ENCODE measurements at regions not wholly inside any gene's neighbourhood (a gene's known extent, or its start where the extent isn't known, plus 50 kb on each side); places are given as distances from the start of the nearest gene placed in this dataset.

DNA sequence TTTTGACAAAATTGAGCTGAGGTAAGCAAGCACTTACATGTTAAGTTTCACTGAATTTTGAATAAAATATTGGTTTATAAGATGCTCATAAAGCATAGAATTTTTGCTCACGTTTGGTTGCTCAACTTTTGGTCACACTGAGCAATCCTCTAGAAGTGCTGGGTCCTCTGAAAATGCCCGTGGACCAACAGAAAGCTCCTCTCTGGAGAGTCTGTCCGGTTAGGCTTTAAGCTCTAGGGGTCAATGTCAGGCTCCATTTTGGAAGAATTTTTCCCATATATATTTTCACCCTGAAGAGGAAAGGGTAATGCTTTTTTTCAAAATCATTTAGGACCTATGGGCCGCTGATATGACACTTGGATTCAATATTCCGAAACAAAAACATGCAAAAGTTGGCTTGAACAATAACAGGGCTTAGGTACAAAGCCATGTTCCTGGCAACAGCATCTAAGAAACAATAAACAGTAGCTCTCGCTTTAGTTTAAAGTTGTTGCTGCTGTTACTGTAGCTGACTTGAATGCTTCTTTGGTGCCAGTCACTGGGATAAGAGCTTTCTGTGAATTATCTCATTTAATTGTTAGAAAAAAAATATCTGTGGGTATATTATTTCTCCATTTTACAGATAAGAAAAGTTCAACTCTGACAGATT lies 131.7 kb upstream of the ESRRG start:
- Histone ChIP-seq H3K4me1 (no peaks in the 10 kb centered on the region), H3K4me3 (no peak overlapping the region), H3K36me3 (no peaks in the 10 kb centered on the region), H3K27me3 (no peaks in the 10 kb centered on the region), H3K9me3 (no peaks in the 10 kb centered on the region), H3K27ac (no peak overlapping the region)
- intact Hi-C loops (cut with DNase I) = no loop called here
- 38 to 42% methylated on average over 6 of the region's 6 CpGs for WGBS, 2 donors
- TF ChIP-seq, protein P1, sequence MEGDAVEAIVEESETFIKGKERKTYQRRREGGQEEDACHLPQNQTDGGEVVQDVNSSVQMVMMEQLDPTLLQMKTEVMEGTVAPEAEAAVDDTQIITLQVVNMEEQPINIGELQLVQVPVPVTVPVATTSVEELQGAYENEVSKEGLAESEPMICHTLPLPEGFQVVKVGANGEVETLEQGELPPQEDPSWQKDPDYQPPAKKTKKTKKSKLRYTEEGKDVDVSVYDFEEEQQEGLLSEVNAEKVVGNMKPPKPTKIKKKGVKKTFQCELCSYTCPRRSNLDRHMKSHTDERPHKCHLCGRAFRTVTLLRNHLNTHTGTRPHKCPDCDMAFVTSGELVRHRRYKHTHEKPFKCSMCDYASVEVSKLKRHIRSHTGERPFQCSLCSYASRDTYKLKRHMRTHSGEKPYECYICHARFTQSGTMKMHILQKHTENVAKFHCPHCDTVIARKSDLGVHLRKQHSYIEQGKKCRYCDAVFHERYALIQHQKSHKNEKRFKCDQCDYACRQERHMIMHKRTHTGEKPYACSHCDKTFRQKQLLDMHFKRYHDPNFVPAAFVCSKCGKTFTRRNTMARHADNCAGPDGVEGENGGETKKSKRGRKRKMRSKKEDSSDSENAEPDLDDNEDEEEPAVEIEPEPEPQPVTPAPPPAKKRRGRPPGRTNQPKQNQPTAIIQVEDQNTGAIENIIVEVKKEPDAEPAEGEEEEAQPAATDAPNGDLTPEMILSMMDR (IDR thresholded peaks at IDR 0.05) = no peak
- no peak for TF ChIP-seq POLR2A (IDR thresholded peaks at IDR 0.05)
- no peak for DNase-seq

GRCh38 chr1:216851073-216851472 lies 127.8 kb upstream of the ESRRG start:
- TF ChIP-seq POLR2A (IDR thresholded peaks at IDR 0.05) = no peak
- TF ChIP-seq, protein P1 (IDR thresholded peaks at IDR 0.05) = no peak
- Histone ChIP-seq H3K4me1 (no peaks in the 10 kb centered on the region), H3K27me3 (no peaks in the 10 kb centered on the region), H3K27ac (no peak overlapping the region), H3K4me3 (no peak overlapping the region), H3K9me3 (no peaks in the 10 kb centered on the region), H3K36me3 (no peaks in the 10 kb centered on the region)
- no peak for DNase-seq
- 80 to 97% methylated on average over 2 of the region's 2 CpGs for WGBS, 2 donors
- intact Hi-C loops (cut with DNase I) = no loop called here

DNA sequence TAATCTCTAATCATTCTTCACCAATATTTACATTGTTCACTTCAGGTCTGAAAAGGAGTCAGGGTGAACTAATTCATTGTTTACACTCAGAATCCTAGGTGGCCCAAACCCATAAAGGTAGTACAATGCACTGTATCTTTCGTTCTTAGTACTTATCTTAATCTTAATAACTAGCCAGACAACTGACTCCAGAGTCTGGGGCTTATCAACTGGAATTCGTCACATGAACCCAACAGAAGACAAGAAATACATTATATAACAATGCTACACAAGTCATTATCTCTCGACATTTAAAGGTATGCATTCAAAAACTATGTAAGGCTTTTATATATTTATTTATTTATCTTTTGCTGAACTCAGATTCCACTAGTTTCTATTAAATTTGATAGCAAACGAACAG lies 125.9 kb upstream of the ESRRG start:
- intact Hi-C loops (cut with DNase I) = no loop called here
- no peak for DNase-seq
- Histone ChIP-seq H3K4me1 (no peaks in the 10 kb centered on the region), H3K27me3 (no peaks in the 10 kb centered on the region), H3K27ac (no peak overlapping the region), H3K36me3 (no peaks in the 10 kb centered on the region), H3K9me3 (no peaks in the 10 kb centered on the region), H3K4me3 (no peak overlapping the region)
- TF ChIP-seq, protein P1 (IDR thresholded peaks at IDR 0.05) = no peak
- no peak for TF ChIP-seq POLR2A (IDR thresholded peaks at IDR 0.05)
- 55 to 57% methylated on average over 4 of the region's 4 CpGs for WGBS, 2 donors

DNA sequence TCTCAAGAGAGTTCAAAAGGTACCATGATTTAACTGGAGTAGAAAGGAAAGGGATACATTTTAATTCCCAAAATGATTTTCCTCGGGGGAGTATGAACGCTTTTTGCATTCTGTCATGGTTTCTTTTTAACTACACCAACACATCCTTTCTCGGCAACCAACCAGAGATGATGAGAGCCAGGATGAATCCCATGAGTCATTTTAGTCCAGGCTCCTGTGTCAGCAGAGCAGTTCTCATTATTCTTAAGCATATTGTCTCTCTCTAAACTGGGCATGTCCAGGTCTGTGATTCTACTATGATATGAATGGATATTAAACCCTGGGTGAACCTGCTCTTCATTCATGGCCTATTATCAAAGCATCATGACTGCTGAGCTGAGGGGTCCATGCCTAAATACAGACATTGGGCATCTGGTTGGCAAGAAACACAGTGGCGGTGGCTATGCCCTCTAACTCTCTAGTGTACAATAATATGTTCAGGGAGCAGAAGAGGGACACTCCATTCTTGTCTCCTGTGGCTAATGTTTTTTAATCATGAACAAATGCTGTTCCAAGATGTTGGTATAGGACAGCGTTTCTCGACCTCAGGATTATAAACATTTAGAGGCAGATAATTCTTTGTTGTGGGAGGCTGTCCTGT lies 124.3 kb upstream of the ESRRG start:
- intact Hi-C loops (cut with DNase I) = no loop called here
- no peaks in the 10 kb centered on the region for H3K9me3 ChIP-seq
- H3K4me1 ChIP-seq = no peaks in the 10 kb centered on the region
- H3K27ac ChIP-seq = no peak overlapping the region
- no peaks in the 10 kb centered on the region for H3K27me3 ChIP-seq
- no peak for TF ChIP-seq POLR2A (IDR thresholded peaks at IDR 0.05)
- TF ChIP-seq, protein P1 (IDR thresholded peaks at IDR 0.05) = no peak
- no peak for DNase-seq
- 64 to 72% methylated on average over 6 of the region's 6 CpGs for WGBS, 2 donors
- H3K36me3 ChIP-seq = no peaks in the 10 kb centered on the region
- H3K4me3 ChIP-seq = no peak overlapping the region

GRCh38 chr1:216846339-216846738 lies 123.1 kb upstream of the ESRRG start:
- intact Hi-C loops (cut with DNase I) = no loop called here
- TF ChIP-seq, protein P1 (IDR thresholded peaks at IDR 0.05) = no peak
- TF ChIP-seq POLR2A (IDR thresholded peaks at IDR 0.05) = no peak
- no peaks in the 10 kb centered on the region for H3K36me3 ChIP-seq
- no peak for DNase-seq
- H3K9me3 ChIP-seq = no peaks in the 10 kb centered on the region
- 79 to 88% methylated on average over 4 of the region's 4 CpGs for WGBS, 2 donors
- H3K27ac ChIP-seq = no peak overlapping the region
- no peak overlapping the region for H3K4me3 ChIP-seq
- no peaks in the 10 kb centered on the region for H3K4me1 ChIP-seq
- H3K27me3 ChIP-seq = no peaks in the 10 kb centered on the region
